ENCODE measurements at regions not wholly inside any gene's neighbourhood (a gene's known extent, or its start where the extent isn't known, plus 50 kb on each side); places are given as distances from the start of the nearest gene placed in this dataset.
"Not testable (repeated sequence)": the region's sequence is repeated elsewhere in the genome, so short reads cannot be mapped to it uniquely, and the experiment has no call there.

DNA sequence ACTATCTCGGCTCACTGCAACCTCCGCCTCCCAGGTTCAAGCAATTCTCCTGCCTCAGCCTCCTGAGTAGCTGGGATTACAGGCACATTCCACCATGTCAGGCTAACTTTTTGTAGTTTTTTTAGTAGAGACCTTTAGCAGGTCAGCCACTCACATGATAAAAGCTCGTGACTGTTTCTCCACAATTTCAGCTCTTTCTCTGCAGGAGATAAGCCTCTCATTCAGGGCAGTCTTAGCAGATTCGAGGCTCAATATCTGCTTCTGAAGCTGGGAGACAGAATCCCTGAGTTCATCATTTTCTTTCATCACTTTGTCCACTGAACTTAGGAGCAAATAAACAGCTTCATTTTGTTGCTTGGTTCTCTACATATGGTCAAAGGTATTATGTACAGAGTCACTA is 345.9 kb upstream of the NDST4 start:
- not testable (repeated sequence) for H3K4me1 ChIP-seq (ENCODE audit: insufficient read depth, low read length); H3K9ac ChIP-seq (ENCODE audit: low read depth, low read length); H3K9me3 ChIP-seq (ENCODE audit: control insufficient read depth, insufficient read depth, low read length); H3K36me3 ChIP-seq (ENCODE audit: insufficient read depth, low read length)

- no peaks in the 10 kb centered on the region for H3K4me1 ChIP-seq (ENCODE audit: insufficient read depth, low read length)
- no peak overlapping the region for H3K9ac ChIP-seq (ENCODE audit: low read depth, low read length)
- no peaks in the 10 kb centered on the region for H3K9me3 ChIP-seq (ENCODE audit: control insufficient read depth, insufficient read depth, low read length)
- H3K36me3 ChIP-seq (ENCODE audit: insufficient read depth, low read length) = no peaks in the 10 kb centered on the region
These were observed 342.8 kb upstream of the NDST4 start for GRCh38 chr4:115456231-115456630.

DNA sequence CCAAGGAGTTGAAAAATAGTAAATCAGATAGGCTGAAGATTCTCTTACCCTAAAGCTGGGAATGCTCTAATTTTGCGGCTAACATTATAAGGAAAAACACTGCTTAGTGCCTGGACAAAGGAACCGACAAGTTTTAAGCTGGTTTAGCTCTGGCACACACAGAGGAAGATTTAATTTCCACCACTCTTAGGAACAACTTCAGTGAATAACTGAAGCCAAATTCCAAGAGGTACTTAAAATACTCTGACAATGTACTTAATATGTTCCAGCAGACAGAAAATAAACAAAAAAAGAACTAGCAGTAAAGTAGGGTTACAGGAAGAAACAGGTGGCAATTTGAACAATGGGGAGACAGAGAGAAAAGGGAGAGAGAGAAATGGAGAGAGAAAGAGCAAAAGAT is 340.8 kb upstream of the NDST4 start:
- H3K4me1 ChIP-seq (ENCODE audit: insufficient read depth, low read length) = no peaks in the 10 kb centered on the region
- H3K9me3 ChIP-seq (ENCODE audit: control insufficient read depth, insufficient read depth, low read length) = no peaks in the 10 kb centered on the region
- no peak overlapping the region for H3K9ac ChIP-seq (ENCODE audit: low read depth, low read length)
- no peaks in the 10 kb centered on the region for H3K36me3 ChIP-seq (ENCODE audit: insufficient read depth, low read length)

GRCh38 chr4:115453416-115453815 is 340.0 kb upstream of the NDST4 start:
- Histone ChIP-seq H3K4me1 (ENCODE audit: insufficient read depth, low read length) (no peaks in the 10 kb centered on the region), H3K36me3 (ENCODE audit: insufficient read depth, low read length) (no peaks in the 10 kb centered on the region), H3K9me3 (ENCODE audit: control insufficient read depth, insufficient read depth, low read length) (no peaks in the 10 kb centered on the region), H3K9ac (ENCODE audit: low read depth, low read length) (no peak overlapping the region)

- not testable (repeated sequence) for H3K4me1 ChIP-seq (ENCODE audit: insufficient read depth, low read length); H3K9ac ChIP-seq (ENCODE audit: low read depth, low read length); H3K9me3 ChIP-seq (ENCODE audit: control insufficient read depth, insufficient read depth, low read length); H3K36me3 ChIP-seq (ENCODE audit: insufficient read depth, low read length)
These were observed 338.8 kb upstream of the NDST4 start for GRCh38 chr4:115452229-115452628.

- Histone ChIP-seq H3K9me3 (ENCODE audit: control insufficient read depth, insufficient read depth, low read length) (no peaks in the 10 kb centered on the region), H3K36me3 (ENCODE audit: insufficient read depth, low read length) (no peaks in the 10 kb centered on the region)
These were observed 324.3 kb upstream of the NDST4 start for GRCh38 chr4:115437739-115438138.

DNA sequence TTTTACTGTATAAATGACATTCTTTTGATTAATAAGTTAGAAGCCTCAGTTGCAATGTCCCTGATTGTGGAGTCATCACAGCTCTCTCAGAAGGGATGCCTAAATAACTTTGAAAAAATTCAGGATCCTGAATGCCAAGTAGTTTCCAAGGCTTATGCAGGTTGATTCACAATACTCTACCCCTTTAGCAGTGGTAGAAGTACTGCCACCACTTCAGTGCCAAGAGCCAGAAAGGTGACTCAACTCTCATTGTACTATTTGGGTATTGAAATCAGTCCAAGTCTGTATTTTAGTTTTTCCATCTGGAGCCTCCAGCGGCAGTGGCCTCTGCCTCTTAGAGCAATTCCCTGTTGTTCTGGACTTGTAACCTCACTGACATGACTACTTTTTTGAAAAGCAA is 320.1 kb upstream of the NDST4 start:
- Histone ChIP-seq H3K9ac (ENCODE audit: low read depth, low read length) (no peak overlapping the region), H3K36me3 (ENCODE audit: insufficient read depth, low read length) (no peaks in the 10 kb centered on the region), H3K4me1 (ENCODE audit: insufficient read depth, low read length) (no peaks in the 10 kb centered on the region), H3K9me3 (ENCODE audit: control insufficient read depth, insufficient read depth, low read length) (no peaks in the 10 kb centered on the region)

More at GRCh38 chr4:115437739-115438138, 324.3 kb upstream of the NDST4 start:
- H3K9ac ChIP-seq (ENCODE audit: low read depth, low read length) = no peak overlapping the region
- H3K4me1 ChIP-seq (ENCODE audit: insufficient read depth, low read length) = no peaks in the 10 kb centered on the region

DNA sequence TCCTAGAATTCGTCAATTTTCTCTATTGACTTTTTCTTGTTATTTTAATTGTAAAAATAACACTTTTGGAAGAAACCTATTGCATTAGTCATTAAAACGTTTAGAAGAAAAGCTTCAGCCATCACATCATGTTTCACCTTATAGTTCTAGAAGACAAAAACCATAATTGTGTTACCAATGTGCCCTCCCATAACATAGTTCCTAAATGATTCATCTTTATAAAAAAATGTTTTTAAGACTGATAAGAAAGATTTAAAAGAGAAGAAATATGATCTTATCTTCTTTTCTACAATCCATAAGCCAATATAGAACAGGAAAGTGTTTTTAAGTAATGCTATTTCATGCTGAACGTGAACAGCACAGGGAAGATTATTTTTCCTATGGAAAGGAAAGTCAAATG is 316.6 kb upstream of the NDST4 start:
- Histone ChIP-seq H3K9me3 (ENCODE audit: control insufficient read depth, insufficient read depth, low read length) (peaks cover 4% of the 10 kb centered on the region; the same call in 1 of the 2 replicates), H3K36me3 (ENCODE audit: insufficient read depth, low read length) (no peaks in the 10 kb centered on the region), H3K4me1 (ENCODE audit: insufficient read depth, low read length) (no peaks in the 10 kb centered on the region), H3K9ac (ENCODE audit: low read depth, low read length) (no peak overlapping the region)

GRCh38 chr4:115428455-115428854 is 315.0 kb upstream of the NDST4 start:
- no peaks in the 10 kb centered on the region for H3K4me1 ChIP-seq (ENCODE audit: insufficient read depth, low read length)

GRCh38 chr4:115424852-115425251 is 311.4 kb upstream of the NDST4 start:
- Histone ChIP-seq H3K9me3 (ENCODE audit: control insufficient read depth, insufficient read depth, low read length) (peaks cover 34% of the 10 kb centered on the region), H3K4me1 (ENCODE audit: insufficient read depth, low read length) (no peaks in the 10 kb centered on the region), H3K36me3 (ENCODE audit: insufficient read depth, low read length) (peaks cover 2% of the 10 kb centered on the region; the same call in 1 of the 2 replicates), H3K9ac (ENCODE audit: low read depth, low read length) (no peak overlapping the region)

More at GRCh38 chr4:115428455-115428854, 315.0 kb upstream of the NDST4 start:
- Histone ChIP-seq H3K9ac (ENCODE audit: low read depth, low read length) (no peak overlapping the region), H3K36me3 (ENCODE audit: insufficient read depth, low read length) (no peaks in the 10 kb centered on the region), H3K9me3 (ENCODE audit: control insufficient read depth, insufficient read depth, low read length) (peaks cover 12% of the 10 kb centered on the region)

GRCh38 chr4:115418635-115419396 is 305.4 kb upstream of the NDST4 start:
- H3K36me3 ChIP-seq (ENCODE audit: insufficient read depth, low read length) = peaks cover 2% of the 10 kb centered on the region; the same call in 1 of the 2 replicates

DNA sequence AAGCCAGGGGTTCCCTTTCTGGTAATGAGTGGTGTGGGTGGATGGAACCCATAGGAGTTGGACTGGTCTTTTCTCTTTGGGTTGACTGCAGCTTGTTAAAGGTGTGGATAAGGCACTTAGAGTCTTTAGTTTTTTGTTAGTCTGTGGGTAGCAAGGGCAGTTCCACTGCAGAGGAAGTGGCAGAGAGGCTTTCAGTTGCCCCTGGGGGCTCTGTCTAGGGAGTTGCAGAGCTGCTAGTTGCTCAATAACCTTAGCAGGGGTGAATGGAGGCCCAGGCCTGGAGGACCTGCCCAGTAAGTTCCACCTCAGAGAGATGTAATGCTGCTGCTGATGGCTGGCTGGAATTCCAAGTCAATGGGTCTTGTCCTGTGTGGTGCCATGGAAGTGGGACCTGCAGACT is 282.6 kb upstream of the NDST4 start:
- Histone ChIP-seq H3K36me3 (ENCODE audit: insufficient read depth, low read length) (no peaks in the 10 kb centered on the region), H3K4me1 (ENCODE audit: insufficient read depth, low read length) (no peaks in the 10 kb centered on the region), H3K9me3 (ENCODE audit: control insufficient read depth, insufficient read depth, low read length) (no peaks in the 10 kb centered on the region), H3K9ac (ENCODE audit: low read depth, low read length) (no peak overlapping the region)

More at GRCh38 chr4:115418635-115419396, 305.4 kb upstream of the NDST4 start:
- peaks cover 26% of the 10 kb centered on the region for H3K9me3 ChIP-seq (ENCODE audit: control insufficient read depth, insufficient read depth, low read length)
- H3K4me1 ChIP-seq (ENCODE audit: insufficient read depth, low read length) = no peaks in the 10 kb centered on the region
- H3K9ac ChIP-seq (ENCODE audit: low read depth, low read length) = no peak overlapping the region; the same call in 1 of the 2 replicates

DNA sequence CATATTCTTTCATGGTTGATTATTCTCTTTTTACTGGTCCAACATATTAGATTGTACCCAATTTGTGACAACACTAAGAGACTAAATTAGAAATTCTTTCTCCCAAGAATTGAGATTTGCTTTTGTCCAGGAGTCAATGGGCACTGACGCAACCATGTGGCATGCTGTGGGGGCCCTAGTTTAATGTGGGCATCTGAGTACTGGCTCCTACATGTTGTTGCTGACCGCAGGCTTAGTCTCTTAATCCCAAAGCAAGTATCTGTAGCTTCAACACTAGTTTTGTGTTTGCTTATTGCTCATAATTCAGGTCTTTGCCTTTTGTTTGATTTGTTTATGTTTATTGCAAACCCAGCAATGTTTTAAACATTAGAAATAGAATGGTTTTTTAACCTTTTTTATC is 263.4 kb upstream of the NDST4 start:
- H3K36me3 ChIP-seq (ENCODE audit: insufficient read depth, low read length) = no peaks in the 10 kb centered on the region
- no peaks in the 10 kb centered on the region for H3K4me1 ChIP-seq (ENCODE audit: insufficient read depth, low read length)
- no peak overlapping the region for H3K9ac ChIP-seq (ENCODE audit: low read depth, low read length)
- H3K9me3 ChIP-seq (ENCODE audit: control insufficient read depth, insufficient read depth, low read length) = no peaks in the 10 kb centered on the region

- H3K36me3 ChIP-seq (ENCODE audit: insufficient read depth, low read length) = no peaks in the 10 kb centered on the region
- no peak overlapping the region for H3K9ac ChIP-seq (ENCODE audit: low read depth, low read length)
- H3K9me3 ChIP-seq (ENCODE audit: control insufficient read depth, insufficient read depth, low read length) = no peaks in the 10 kb centered on the region
- no peaks in the 10 kb centered on the region for H3K4me1 ChIP-seq (ENCODE audit: insufficient read depth, low read length)
These were observed 261.2 kb upstream of the NDST4 start for GRCh38 chr4:115374621-115375020.

- Histone ChIP-seq H3K36me3 (ENCODE audit: insufficient read depth, low read length) (no peaks in the 10 kb centered on the region), H3K9ac (ENCODE audit: low read depth, low read length) (no peak overlapping the region), H3K9me3 (ENCODE audit: control insufficient read depth, insufficient read depth, low read length) (no peaks in the 10 kb centered on the region; the same call in 1 of the 2 replicates), H3K4me1 (ENCODE audit: insufficient read depth, low read length) (no peaks in the 10 kb centered on the region)
These were observed 257.1 kb upstream of the NDST4 start for GRCh38 chr4:115370490-115370889.
